Right renal pelvis (tissue), 4 donors: ENCODE measurements at regions not wholly inside any gene's neighbourhood (a gene's known extent, or its start where the extent isn't known, plus 50 kb on each side); places are given as distances from the start of the nearest gene placed in this dataset.

Source experiments
- DNase-seq, 4 donors: peaks; one replicate each; pipeline ENCODE4 v3.0.0-alpha.2; 2013; ENCODE audit warnings: low read depth in 4 of 4, low spot score in 3 of 4, missing footprints in 1 of 4

- no peak for DNase-seq
These were observed 615.3 kb downstream of the TOX3 start for GRCh38 chr16:51931653-51932052.

- DNase-seq, result no peak
These were observed 622.2 kb downstream of the TOX3 start for GRCh38 chr16:51924744-51925143.

DNA sequence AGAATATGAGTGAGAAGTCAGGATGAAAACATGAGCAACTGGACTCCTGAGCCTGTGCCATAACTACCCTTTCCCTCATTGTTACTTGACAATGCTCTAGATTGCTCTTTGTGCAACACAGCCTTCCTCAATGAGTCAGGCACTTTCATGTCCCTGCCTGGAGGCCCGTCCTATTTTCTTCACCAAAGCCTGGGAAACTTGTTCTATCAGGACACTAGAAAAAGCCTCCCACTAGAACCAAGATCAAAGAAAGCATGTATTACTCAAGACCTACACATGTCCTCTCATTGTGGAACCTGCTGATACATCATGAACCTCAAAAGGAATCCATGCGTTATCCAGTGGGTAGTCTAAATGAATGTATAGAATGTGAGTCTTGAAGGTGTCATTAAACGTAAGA lies 624.5 kb downstream of the TOX3 start:
- no peak for DNase-seq

- DNase-seq, result no peak
These were observed 627.2 kb downstream of the TOX3 start for GRCh38 chr16:51919736-51920135.

DNA sequence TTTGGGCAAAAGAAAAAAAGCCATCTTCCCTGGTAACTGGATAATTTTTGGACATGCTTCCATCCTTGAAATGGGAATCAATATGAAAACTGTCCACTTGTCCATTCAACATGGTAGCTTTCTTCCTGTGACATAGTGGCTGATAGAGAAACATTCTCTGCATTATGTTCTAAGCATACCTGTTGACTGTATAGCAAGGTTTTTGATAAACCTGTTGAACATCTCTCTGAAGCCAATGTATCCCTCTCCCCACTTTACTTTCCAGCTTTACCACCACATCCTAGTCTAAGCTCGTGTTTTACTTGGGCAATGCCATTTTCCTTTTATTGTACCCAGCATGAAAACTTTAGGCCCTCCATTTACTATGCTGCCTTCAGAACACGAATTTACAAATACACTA lies 630.1 kb downstream of the TOX3 start:
- no peak for DNase-seq

GRCh38 chr16:51916231-51916630 lies 630.7 kb downstream of the TOX3 start:
- DNase-seq, result no peak

DNA sequence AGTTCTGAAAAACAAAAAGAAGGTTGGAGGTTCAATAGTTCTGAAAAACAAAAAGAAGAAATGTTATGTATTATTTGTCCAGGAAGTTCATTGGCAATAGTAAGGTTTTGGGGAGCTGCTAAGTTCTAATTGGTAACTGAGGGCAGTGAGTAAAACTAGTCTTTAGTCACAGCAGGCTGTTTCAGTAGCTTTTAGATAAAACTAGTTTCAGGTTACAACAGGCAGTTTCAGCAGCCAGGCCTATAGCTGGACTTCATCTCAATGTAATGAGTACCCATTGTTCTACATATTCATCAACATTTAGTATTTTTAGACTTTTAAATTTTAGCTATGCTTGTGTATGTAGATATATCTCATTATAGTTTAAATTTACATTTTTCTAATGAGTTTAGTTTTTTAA lies 639.3 kb downstream of the TOX3 start:
- no peak for DNase-seq

DNA sequence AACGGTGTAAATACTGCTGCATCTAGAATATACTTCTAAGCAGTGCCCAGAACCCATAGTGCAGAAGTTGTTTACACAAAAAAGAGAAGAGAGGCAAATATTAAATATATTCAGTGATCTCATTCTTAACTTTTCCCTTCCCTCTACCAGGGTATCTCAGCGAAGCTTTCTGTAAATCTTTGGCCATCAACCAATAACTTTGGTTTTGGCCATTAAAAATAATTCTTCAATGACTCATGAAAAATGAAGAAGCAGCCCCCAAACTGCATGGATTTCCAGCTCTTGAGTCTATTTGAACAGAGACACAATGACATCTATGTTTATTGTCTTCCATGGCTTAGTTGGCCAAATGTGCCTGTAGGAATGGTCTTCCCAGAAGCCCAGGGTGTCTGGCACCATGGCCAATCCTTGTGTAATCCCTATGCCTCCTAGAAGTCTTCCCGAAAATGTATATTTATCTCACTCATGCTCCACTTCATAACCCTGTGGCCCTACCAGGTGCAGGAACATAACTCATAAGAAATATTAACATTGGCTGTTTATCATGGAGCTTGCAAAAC lies 646.6 kb downstream of the TOX3 start:
- no peak for DNase-seq

GRCh38 chr16:51898872-51899271 lies 648.1 kb downstream of the TOX3 start:
- DNase-seq, result no peak

DNA sequence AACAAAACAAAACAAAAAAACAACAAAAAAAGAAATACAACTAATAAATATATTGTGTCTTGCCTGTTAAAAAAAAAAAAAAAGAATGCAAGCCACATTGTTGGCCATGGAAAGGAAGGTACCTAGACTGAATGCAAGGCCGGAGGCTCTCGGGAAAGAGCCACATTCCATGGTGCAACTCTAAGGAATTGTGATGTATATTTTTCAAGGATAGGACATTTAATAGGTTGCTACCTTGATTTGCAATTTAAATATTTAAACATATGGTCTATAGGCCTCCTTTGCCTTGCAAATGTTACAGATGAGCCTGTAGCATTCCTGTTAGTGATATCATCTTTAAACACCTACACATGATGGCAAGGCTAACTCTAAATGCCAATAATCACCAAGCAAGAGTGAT lies 650.9 kb downstream of the TOX3 start:
- DNase-seq, result no peak

DNA sequence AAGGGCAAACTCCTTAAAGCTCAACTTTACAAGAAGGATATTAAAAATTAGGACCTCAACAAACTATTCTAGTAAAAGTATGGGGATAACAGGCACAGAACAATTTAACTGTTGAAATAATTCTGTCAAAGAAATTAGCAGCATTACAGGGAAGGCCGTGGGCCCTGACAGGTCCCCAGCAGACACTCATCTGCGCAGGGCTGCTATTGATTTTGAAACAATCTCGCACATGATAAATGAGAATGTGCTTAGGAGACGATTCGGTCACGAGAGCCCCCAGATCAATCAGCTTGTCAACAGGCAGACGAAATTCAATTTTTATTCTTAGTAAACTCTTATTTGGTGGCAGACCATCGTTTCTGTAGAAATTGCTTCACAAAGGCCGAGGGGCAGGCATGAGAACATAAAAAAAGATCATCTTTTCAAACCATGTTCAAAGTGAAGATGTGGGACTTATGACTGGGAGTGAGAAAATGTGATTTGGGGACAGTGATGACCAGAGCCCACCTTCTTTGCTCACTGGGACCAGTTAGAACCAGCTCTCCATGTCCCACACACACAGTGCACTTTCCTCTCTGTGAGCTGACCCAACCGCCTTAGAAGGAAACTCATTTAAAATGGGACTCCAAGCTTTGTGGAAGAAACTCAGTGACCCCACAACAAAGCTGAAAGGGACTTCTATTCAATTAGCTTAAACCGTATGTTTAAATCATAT lies 654.5 kb downstream of the TOX3 start:
- no peak for DNase-seq

DNA sequence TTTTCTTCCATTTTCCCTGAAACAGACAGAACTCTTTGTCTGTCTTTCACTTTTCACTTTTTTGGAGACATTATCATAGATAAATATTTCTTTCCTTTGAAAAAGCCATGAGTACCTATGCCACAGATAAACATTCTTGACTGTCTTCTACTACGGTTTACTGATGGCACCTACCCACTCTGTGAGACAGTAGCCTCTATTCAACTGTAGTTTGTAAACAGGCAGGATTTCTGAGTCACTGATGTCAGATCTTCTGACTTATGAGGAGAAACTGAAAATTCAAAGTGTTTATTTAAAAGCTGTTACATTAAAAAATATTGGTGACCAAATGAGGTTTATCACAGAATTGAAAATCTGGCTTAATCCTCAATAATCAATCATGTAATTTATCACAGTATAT lies 658.4 kb downstream of the TOX3 start:
- no peak for DNase-seq

DNA sequence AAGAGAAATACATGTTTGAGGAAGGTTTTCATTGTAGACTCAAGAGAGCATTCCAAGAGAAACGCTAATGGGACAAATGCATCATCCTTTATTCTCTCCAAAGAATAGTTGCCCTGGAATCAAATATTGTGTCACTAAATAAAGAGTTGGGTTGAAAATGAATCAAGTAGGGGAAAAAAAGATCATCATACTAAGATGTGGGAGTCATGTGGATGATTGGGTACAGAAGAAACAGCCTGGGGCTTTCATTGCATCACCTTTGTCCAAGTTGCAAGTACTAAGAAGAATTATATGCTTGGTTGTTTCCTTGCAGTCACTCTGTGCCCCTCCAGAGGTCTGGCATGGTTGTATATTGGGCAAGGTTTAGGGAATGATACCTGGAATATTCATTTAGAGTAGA lies 658.9 kb downstream of the TOX3 start:
- DNase-seq, result no peak

GRCh38 chr16:51886456-51886855 lies 660.5 kb downstream of the TOX3 start:
- DNase-seq, result no peak

GRCh38 chr16:51884773-51885172 lies 662.2 kb downstream of the TOX3 start:
- no peak for DNase-seq

- DNase-seq, result no peak
These were observed 665.2 kb downstream of the TOX3 start for GRCh38 chr16:51881731-51882130.

- DNase-seq, result no peak
These were observed 666.2 kb downstream of the TOX3 start for GRCh38 chr16:51880776-51881175.

DNA sequence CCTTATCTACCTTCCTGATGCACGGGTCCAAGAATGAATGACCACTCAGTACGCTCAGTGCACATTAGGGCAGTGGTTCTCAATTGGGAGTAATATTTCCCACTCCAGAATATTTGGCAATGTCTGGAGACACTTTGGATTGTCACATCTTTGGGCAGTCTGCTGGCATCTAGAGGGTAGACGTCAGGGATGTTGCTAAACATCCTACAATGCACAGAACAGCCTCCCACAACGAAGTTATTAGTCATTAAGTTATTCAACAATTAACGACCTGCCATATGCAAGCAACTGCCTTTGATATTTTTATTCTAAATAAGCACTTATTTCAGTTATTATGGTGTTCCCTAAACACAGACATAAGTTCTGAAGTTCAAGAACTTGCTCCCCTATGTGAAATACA lies 669.3 kb downstream of the TOX3 start:
- no peak for DNase-seq

GRCh38 chr16:51876934-51877333 lies 670.0 kb downstream of the TOX3 start:
- no peak for DNase-seq

- DNase-seq, result no peak
These were observed 670.4 kb downstream of the TOX3 start for GRCh38 chr16:51876601-51876875.

GRCh38 chr16:51875834-51876600 lies 670.9 kb downstream of the TOX3 start:
- no peak for DNase-seq

DNA sequence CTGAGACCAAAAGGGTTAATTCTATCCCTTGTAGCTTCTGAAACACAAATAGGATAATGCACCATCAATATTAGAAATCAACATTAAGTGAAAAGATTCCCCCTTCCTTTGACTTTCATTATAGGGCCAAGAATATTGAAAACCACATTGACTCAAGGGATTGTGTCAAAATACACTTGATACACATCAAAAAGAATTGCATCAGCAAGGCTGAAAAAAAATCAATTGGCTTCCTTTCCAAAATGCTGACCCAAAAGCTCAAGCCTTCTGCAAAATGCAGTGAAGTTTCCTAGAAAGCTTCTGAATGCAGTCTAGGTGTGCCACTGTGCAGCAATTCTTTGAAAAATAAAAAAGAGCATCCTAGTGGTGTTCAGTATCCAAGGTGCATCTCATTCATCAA lies 674.4 kb downstream of the TOX3 start:
- no peak for DNase-seq
